ENCODE measurements at regions not wholly inside any gene's neighbourhood (a gene's known extent, or its start where the extent isn't known, plus 50 kb on each side); places are given as distances from the start of the nearest gene placed in this dataset.

- H3K4me3 ChIP-seq (ENCODE audit: low read depth, low read length), result no peak overlapping the region
- in situ Hi-C loops (cut with HindIII; ENCODE audit: low pct_ligation_motif_present, low sequenced_read_pairs), result no loop called here
- no peaks in the 10 kb centered on the region for H3K36me3 ChIP-seq (replicated peaks)
- H3K27ac ChIP-seq, result no peak overlapping the region
- peaks cover 6% of the 10 kb centered on the region for H3K27me3 ChIP-seq (replicated peaks)
- TF ChIP-seq CTCF (IDR thresholded peaks at IDR 0.05; ENCODE audit: low read depth, low read length, missing control alignments), result no peak
- DNase-seq, result no peak
Measured at GRCh38 chr20:46802722-46803121, 91.9 kb upstream of the EYA2 start.

GRCh38 chr20:46803123-46804020 is 91.3 kb upstream of the EYA2 start:
- DNase-seq, result no peak
- Histone ChIP-seq H3K27me3 (replicated peaks) (peaks cover 6% of the 10 kb centered on the region), H3K27ac (no peak overlapping the region), H3K4me3 (ENCODE audit: low read depth, low read length) (no peak overlapping the region), H3K36me3 (replicated peaks) (no peaks in the 10 kb centered on the region)
- in situ Hi-C loops (cut with HindIII; ENCODE audit: low pct_ligation_motif_present, low sequenced_read_pairs), result no loop called here
- TF ChIP-seq CTCF (IDR thresholded peaks at IDR 0.05; ENCODE audit: low read depth, low read length, missing control alignments), result no peak

GRCh38 chr20:46804126-46804525 is 90.5 kb upstream of the EYA2 start:
- H3K27ac ChIP-seq, result no peak overlapping the region
- TF ChIP-seq CTCF (IDR thresholded peaks at IDR 0.05; ENCODE audit: low read depth, low read length, missing control alignments), result no peak
- no peaks in the 10 kb centered on the region for H3K36me3 ChIP-seq (replicated peaks)
- no peak for DNase-seq
- in situ Hi-C loops (cut with HindIII; ENCODE audit: low pct_ligation_motif_present, low sequenced_read_pairs), result no loop called here
- peaks cover 6% of the 10 kb centered on the region for H3K27me3 ChIP-seq (replicated peaks)
- H3K4me3 ChIP-seq (ENCODE audit: low read depth, low read length), result no peak overlapping the region

GRCh38 chr20:46805836-46806235 is 88.8 kb upstream of the EYA2 start:
- TF ChIP-seq CTCF (IDR thresholded peaks at IDR 0.05; ENCODE audit: low read depth, low read length, missing control alignments), result no peak
- Histone ChIP-seq H3K36me3 (replicated peaks) (no peaks in the 10 kb centered on the region), H3K4me3 (ENCODE audit: low read depth, low read length) (no peak overlapping the region), H3K27ac (no peak overlapping the region), H3K27me3 (replicated peaks) (peaks cover 19% of the 10 kb centered on the region)
- in situ Hi-C loops (cut with HindIII; ENCODE audit: low pct_ligation_motif_present, low sequenced_read_pairs), result no loop called here
- no peak for DNase-seq

- peaks cover 26% of the 10 kb centered on the region for H3K27me3 ChIP-seq (replicated peaks)
- H3K36me3 ChIP-seq (replicated peaks), result no peaks in the 10 kb centered on the region
- DNase-seq, result no peak
- H3K4me3 ChIP-seq (ENCODE audit: low read depth, low read length), result no peak overlapping the region
- in situ Hi-C loops (cut with HindIII; ENCODE audit: low pct_ligation_motif_present, low sequenced_read_pairs), result no loop called here
- TF ChIP-seq CTCF (IDR thresholded peaks at IDR 0.05; ENCODE audit: low read depth, low read length, missing control alignments), result no peak
- no peak overlapping the region for H3K27ac ChIP-seq
Measured at GRCh38 chr20:46807998-46808397, 86.6 kb upstream of the EYA2 start.
